Gastroesophageal sphincter (tissue), 3 donors: ENCODE measurements at regions not wholly inside any gene's neighbourhood (a gene's known extent, or its start where the extent isn't known, plus 50 kb on each side); places are given as distances from the start of the nearest gene placed in this dataset.

Experiments used
- CTCF ChIP-seq, 4 experiments: fragments of 200-600 bp in 2 of 4; fragments of 450-650 bp in 2 of 4; sonication (generic) in 1 of 4; IDR thresholded peaks; one replicate each; pipeline ENCODE4 v1.5.1; 2017 to 2019; ENCODE audit warnings: antibody characterized with exemption in 4 of 4, mild to moderate bottlenecking in 2 of 4, moderate library complexity in 2 of 4
- EP300 ChIP-seq: sonication (generic); formaldehyde crosslinking; IDR thresholded peaks from one replicate; pipeline ENCODE4 v1.6.1; 2017; ENCODE audit warnings: antibody characterized with exemption, mild to moderate bottlenecking
- POLR2A ChIP-seq, 2 donors: fragments of 450-650 bp; IDR thresholded peaks; one replicate each; pipeline ENCODE4 v1.6.1; 2017; ENCODE audit warnings: antibody characterized with exemption in 2 of 2, mild to moderate bottlenecking in 2 of 2, moderate library complexity in 1 of 2
- POLR2AphosphoS5 ChIP-seq: sonication (generic); formaldehyde crosslinking; IDR thresholded peaks from one replicate; pipeline ENCODE4 v1.6.1; 2017; ENCODE audit warnings: antibody characterized with exemption

GRCh38 chr20:57849521-57850215 lies 139.9 kb upstream of the PMEPA1 start:
- no peak for TF ChIP-seq POLR2AphosphoS5
- no peak for TF ChIP-seq CTCF (IDR thresholded peaks at IDR 0.05)
- no peak for TF ChIP-seq POLR2A (IDR thresholded peaks at IDR 0.05)
- no peak for TF ChIP-seq EP300
